Thymus (tissue), 11 donors: ENCODE measurements at regions not wholly inside any gene's neighbourhood (a gene's known extent, or its start where the extent isn't known, plus 50 kb on each side); places are given as distances from the start of the nearest gene placed in this dataset.
"Not testable (repeated sequence)": the region's sequence is repeated elsewhere in the genome, so short reads cannot be mapped to it uniquely, and the experiment has no call there.

Source experiments
- DNase-seq, 9 donors: peaks; one replicate each; pipeline ENCODE4 v3.0.0-alpha.2; 2013; ENCODE audit warnings: low spot score in 9 of 9, low read depth in 6 of 9, missing footprints in 1 of 9
- H3K27ac ChIP-seq, 2 donors: one replicate each; pipeline ENCODE4 v1.5.1; 2013; ENCODE audit warnings: control low read depth in 1 of 2, low read depth in 1 of 2, low read length in 1 of 2, mild to moderate bottlenecking in 1 of 2, moderate library complexity in 1 of 2
- H3K27me3 ChIP-seq, 2 donors: one replicate each; pipeline ENCODE4 v1.5.1; 2013; ENCODE audit warnings: low read length in 1 of 2; ENCODE audit not compliant: control insufficient read depth in 2 of 2, insufficient read depth in 1 of 2
- H3K36me3 ChIP-seq, 2 donors: one replicate each; pipeline ENCODE4 v1.5.1; 2013; ENCODE audit warnings: low read length in 1 of 2, mild to moderate bottlenecking in 1 of 2, moderate library complexity in 1 of 2; ENCODE audit not compliant: control insufficient read depth in 2 of 2, insufficient read depth in 2 of 2
- H3K4me1 ChIP-seq, 2 donors: one replicate each; pipeline ENCODE4 v1.5.1; 2013; ENCODE audit warnings: low read length in 2 of 2; ENCODE audit not compliant: control insufficient read depth in 2 of 2, insufficient read depth in 2 of 2
- H3K4me3 ChIP-seq, 2 donors: one replicate each; pipeline ENCODE4 v1.5.1; 2013; ENCODE audit warnings: low read length in 2 of 2, control low read depth in 1 of 2, mild to moderate bottlenecking in 1 of 2
- H3K9me3 ChIP-seq, 2 donors: one replicate each; pipeline ENCODE4 v1.5.1; 2013; ENCODE audit warnings: low read length in 1 of 2, mild to moderate bottlenecking in 1 of 2; ENCODE audit not compliant: control insufficient read depth in 2 of 2, insufficient read depth in 1 of 2
- WGBS: extraction: QIAGEN DNeasy Blood & Tissue Kit; methylation state at CpG from one replicate; pipeline ENCODE4 v1.1.7; 2013; 5-methylcytosine and 5-hydroxymethylcytosine counted together
- donor health status: healthy.

DNA sequence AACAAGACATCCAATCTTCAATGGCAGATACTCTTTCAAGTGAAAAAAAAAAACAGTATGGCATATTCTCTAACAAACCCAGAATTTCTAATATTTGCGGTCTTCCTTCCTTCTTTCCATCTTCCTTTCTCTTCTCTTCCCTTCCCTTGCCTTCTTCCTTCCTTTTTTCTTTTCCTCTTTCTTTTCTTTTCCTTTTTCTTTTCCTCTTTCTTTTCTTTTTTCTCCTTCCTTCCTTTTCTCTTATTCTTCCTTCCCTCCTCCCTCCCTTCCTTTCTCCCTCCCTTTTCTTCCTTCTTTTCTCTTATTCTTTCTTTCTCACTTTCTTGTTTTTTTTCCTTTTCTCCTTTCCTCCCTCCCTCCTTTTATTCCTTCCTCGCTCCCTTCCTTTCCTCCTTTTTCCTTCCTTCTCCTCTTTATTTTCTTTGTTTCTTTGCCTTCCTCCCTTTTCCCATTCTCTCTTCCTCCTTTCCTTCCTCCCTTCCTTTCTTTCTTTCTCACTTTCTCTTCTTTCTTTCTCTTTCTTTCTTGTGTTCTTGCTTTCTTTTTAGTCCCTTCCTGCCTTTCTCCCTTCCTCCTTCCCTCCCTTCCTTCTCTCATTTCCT is 209.0 kb downstream of the ZNF92 start:
- not testable (repeated sequence) for H3K4me3 ChIP-seq, H3K27me3 ChIP-seq, H3K9me3 ChIP-seq, DNase-seq, H3K27ac ChIP-seq, H3K4me1 ChIP-seq, H3K36me3 ChIP-seq
- 95% methylated on average over 1 of the region's 2 CpGs for WGBS

DNA sequence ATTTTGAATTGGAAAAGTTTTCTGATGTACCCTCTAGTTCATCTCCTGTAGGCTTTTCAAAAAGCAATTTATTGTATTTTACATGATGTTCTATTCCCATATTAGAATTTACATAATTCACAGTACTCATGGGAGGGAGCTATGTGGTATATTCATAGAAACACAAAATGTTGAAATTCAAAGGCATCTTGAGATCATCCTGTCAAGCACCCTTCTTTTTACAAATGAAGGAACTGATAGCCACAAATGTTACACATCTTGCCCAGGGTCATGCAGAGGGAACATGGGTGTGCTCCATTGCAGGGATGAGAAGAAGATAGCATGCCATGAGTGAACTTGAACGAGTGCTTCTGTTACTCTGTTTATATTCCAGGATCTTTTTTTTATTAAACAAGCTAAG is 228.8 kb downstream of the ZNF92 start:
- not testable (repeated sequence) for H3K36me3 ChIP-seq, DNase-seq, H3K4me3 ChIP-seq, H3K9me3 ChIP-seq, H3K27me3 ChIP-seq, H3K4me1 ChIP-seq, H3K27ac ChIP-seq
- WGBS, result 85% methylated on average over 1 of the region's 1 CpG

DNA sequence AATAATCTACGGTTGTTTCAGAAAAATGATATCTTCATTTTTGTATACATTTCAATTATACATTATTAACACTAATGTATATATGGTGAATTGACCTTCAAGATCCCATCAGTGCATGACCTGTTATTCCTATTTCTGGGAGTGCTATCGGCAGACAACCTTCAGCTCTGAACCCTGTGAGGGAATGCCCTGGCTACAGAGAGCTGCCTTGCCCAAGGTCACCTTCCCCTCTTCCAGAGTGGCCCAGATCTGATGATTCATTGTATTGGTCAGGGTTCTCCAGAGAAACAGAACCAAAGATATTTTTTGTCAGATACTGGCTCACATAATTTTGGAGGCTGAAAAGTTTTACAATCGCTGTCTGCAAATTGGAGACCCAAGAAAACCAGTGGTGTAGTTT is 235.5 kb downstream of the ZNF92 start:
- no peak overlapping the region for H3K27ac ChIP-seq
- 96% methylated on average over 3 of the region's 3 CpGs for WGBS
- no peak overlapping the region for H3K4me3 ChIP-seq
- H3K4me1 ChIP-seq, result no peaks in the 10 kb centered on the region
- no peaks in the 10 kb centered on the region for H3K9me3 ChIP-seq
- H3K36me3 ChIP-seq, result no peaks in the 10 kb centered on the region
- DNase-seq, result no peak
- H3K27me3 ChIP-seq, result no peaks in the 10 kb centered on the region

DNA sequence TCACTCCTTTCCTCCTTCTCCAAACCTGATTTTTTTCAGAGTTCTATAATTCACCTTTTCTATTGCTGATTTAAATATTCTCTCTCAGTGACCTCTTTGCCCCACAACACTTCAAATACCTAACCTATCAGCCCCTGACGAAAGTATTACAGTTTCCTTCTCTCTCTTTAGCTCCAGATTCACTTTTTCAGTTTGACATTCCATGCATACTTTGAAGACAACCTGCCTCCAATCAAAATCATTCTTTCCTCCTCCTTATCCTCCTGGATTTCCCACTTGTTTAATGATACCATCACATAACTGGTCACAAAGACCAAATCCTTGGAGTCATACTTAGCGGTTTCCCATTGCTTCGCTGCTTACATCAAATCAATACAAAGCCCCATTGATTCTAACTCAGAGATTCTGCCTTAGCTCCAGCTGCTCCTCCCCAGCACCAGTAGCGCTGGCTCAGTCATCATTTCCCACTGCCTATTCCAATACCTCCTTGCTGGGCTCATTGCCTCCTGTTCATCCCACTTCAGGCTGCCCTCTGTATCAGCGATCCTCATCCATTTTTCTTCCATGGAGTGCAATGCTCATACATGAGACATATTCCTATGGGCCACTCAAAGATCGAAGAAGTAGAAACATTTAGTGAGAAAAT is 240.1 kb downstream of the ZNF92 start:
- not testable (repeated sequence) for H3K9me3 ChIP-seq, H3K27me3 ChIP-seq, H3K27ac ChIP-seq, H3K36me3 ChIP-seq, DNase-seq, H3K4me1 ChIP-seq, H3K4me3 ChIP-seq
- WGBS, result 71% methylated on average over 6 of the region's 6 CpGs

DNA sequence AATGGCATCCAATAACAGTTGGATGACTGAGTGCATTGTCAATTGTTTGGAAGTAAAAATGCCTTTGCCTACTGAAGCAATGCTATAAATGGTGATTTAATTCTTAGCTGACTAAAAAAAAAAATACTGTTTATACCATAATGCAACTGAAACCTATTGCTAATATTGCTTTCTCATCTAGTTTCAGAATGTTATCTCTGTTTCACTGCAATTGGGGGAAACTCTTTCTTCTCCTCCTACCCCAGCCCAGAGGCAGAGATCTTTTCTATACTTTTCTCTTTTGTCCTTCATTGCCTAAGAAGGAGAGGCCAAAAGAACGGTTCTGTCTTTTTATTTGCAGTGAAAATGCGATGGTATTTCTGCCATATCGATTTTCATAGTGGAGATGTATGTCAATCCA is 242.5 kb downstream of the ZNF92 start:
- not testable (repeated sequence) for DNase-seq

DNA sequence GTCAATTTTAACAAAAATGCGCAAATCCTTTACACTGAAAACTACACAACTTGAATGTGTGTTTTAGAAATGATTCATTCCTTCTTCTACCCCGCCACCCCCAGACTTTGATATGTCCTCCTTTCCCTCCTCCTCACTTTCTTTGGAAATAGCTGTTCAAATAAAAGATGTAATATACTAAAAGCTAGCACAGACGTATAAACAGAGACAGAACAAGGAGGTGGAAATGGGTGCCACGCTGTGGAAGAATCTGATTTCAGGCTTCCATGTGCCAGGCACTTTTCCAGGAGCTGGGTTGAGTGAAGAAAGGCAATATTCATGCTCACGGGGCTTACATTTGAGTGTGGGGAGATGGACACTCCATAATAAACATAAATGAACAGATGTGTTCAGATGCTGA is 246.6 kb downstream of the ZNF92 start:
- 88% methylated on average over 5 of the region's 5 CpGs for WGBS
- H3K27me3 ChIP-seq, H3K4me1 ChIP-seq, H3K4me3 ChIP-seq, H3K36me3 ChIP-seq, DNase-seq, H3K9me3 ChIP-seq, H3K27ac ChIP-seq: not testable (repeated sequence)

More for the DNA sequence above, 242.5 kb downstream of the ZNF92 start:
- not testable (repeated sequence) for H3K27ac ChIP-seq, H3K27me3 ChIP-seq, H3K36me3 ChIP-seq, H3K9me3 ChIP-seq, H3K4me1 ChIP-seq, H3K4me3 ChIP-seq
- 89% methylated on average over 3 of the region's 3 CpGs for WGBS

DNA sequence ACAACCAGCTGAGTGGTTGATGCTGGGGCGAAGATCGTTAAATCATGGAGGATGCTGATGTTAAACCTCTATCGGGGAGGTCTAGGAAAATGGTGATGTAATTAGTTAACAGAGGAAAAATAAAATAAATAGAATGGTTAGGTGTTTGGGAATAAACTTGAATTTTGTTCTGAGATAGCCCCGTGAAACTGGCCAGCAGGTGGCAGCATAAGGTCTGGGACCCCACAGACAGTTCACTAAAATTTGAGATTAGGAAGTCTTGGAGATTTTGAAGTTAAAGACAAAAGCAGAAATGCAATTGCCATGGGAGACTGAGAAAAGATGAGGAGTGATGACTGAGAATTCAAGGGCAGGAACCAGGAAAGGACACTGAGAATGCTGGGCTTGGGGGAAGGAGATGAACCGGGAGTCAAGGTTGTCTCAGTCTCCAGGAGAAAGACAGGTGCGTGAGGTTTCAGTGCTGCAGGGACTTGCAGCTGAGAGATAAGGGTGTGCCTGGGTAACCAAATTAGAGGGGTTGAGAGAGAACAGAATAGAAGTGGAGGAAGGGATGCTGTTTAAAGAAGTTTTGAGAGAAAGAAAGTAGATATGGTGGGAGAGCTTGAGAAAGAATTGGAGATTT is 248.0 kb downstream of the ZNF92 start:
- peak in 1 of 9 donors; percentile 5 for DNase-seq
- not testable (repeated sequence) for H3K4me3 ChIP-seq, H3K27me3 ChIP-seq, H3K4me1 ChIP-seq, H3K9me3 ChIP-seq, H3K36me3 ChIP-seq, H3K27ac ChIP-seq
- 26% methylated on average over 5 of the region's 6 CpGs for WGBS

DNA sequence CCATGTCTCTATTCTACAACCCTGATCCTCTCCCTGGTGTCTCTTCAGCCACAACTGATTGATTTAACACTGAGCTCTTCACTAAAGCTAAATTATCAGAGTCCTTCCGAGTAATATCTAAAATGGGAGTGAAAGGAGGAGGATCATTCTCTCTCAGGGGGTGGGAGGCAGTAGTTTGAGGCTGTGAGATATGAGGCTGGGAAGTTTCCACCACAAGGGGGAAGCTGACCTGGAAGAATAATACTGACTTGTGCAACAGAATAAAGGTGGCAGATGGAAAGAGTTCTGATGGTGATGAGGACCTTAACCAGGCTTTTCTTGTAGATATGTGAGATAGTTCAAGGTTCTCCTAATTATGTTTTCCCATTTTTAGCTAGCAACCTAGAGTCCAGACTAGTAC is 241.6 kb upstream of the VKORC1L1 start:
- not testable (repeated sequence) for H3K4me3 ChIP-seq, H3K27ac ChIP-seq, H3K4me1 ChIP-seq, DNase-seq, H3K9me3 ChIP-seq, H3K27me3 ChIP-seq, H3K36me3 ChIP-seq
- WGBS, result no CpG with 5 or more reads among the region's 1 CpG

DNA sequence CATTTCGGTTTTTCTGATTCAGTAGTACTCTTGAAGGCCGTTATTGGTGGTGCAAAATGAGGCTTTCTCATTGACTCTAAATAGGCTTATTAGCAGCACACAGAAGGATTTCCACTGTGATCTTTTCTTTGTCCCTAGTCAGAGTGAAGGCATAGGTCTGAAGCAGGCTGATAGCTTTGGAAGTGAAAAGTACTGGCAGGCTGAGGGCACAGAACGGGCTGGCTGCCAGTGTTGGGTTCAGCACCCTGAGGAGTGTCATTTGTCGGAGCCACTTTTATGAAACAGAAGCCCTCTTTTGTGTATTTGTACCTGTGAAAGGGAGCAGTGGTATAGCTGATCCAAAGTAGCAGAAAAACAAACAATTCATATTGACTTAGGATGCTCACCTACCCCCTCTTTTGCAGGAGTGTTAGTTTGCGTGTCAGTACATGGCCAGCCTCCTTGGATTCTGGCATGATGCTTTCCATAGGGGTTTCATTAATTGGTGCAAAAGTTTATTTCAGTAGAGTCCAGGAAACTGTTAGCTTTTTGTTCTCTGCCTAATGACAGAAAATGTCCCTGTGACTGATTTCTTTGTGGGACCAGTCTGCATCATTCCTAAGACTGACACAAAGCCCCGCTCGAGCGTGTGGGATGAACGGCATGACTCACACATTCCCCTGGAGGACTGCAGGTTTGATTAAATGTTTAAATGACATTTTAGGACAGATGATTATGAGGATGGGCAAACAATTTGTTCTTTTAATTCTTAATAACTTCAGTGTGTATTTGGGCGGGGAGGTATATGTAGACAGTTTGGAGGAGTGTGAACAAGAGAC is 239.1 kb upstream of the VKORC1L1 start:
- H3K36me3 ChIP-seq, H3K4me3 ChIP-seq, DNase-seq, H3K9me3 ChIP-seq, H3K4me1 ChIP-seq, H3K27ac ChIP-seq, H3K27me3 ChIP-seq: not testable (repeated sequence)
- no CpG with 5 or more reads among the region's 10 CpGs for WGBS
